ENCODE measurements at regions not wholly inside any gene's neighbourhood (a gene's known extent, or its start where the extent isn't known, plus 50 kb on each side); places are given as distances from the start of the nearest gene placed in this dataset.
"Not testable (repeated sequence)": the region's sequence is repeated elsewhere in the genome, so short reads cannot be mapped to it uniquely, and the experiment has no call there.

GRCh38 chr4:53840643-53841042 is 223.8 kb downstream of the CHIC2 start:
- Histone ChIP-seq H3K27me3 (no peaks in the 10 kb centered on the region), H3K9me3 (no peaks in the 10 kb centered on the region), H3K4me3 (no peak overlapping the region), H3K4me1 (no peaks in the 10 kb centered on the region), H3K27ac (no peak overlapping the region), H3K36me3 (no peaks in the 10 kb centered on the region)
- no peak for ATAC-seq
- no peak for DNase-seq
- intact Hi-C loops (cut with DNase I; ENCODE audit: low total_unique reads), result no loop called here
- TF ChIP-seq CTCF (IDR thresholded peaks at IDR 0.05 in 4 of 5, conservative IDR thresholded peaks at IDR 0.05 in 1 of 5) (no peak), POLR2A (IDR thresholded peaks at IDR 0.05) (no peak)
- in situ Hi-C loops (cut with MboI; ENCODE audit: low sequenced_read_pairs in 4 of 4), result no loop called here

GRCh38 chr4:53833302-53834003 is 231.0 kb downstream of the CHIC2 start:
- H3K4me3 ChIP-seq; DNase-seq; in situ Hi-C loops (cut with MboI; ENCODE audit: low sequenced_read_pairs in 4 of 4); H3K9me3 ChIP-seq; H3K36me3 ChIP-seq; H3K27me3 ChIP-seq; H3K4me1 ChIP-seq; H3K27ac ChIP-seq; intact Hi-C loops (cut with DNase I; ENCODE audit: low total_unique reads); ATAC-seq: not testable (repeated sequence)

GRCh38 chr4:53832549-53832948 is 231.9 kb downstream of the CHIC2 start:
- ATAC-seq, result no peak
- no peaks in the 10 kb centered on the region for H3K27me3 ChIP-seq
- in situ Hi-C loops (cut with MboI; ENCODE audit: low sequenced_read_pairs in 4 of 4) (no loop called here), intact Hi-C loops (cut with DNase I; ENCODE audit: low total_unique reads) (no loop called here)
- H3K36me3 ChIP-seq, result no peaks in the 10 kb centered on the region
- no peak for DNase-seq
- H3K27ac ChIP-seq, result no peak overlapping the region
- no peak for TF ChIP-seq POLR2A (IDR thresholded peaks at IDR 0.05)
- no peak for TF ChIP-seq CTCF (IDR thresholded peaks at IDR 0.05 in 4 of 5, conservative IDR thresholded peaks at IDR 0.05 in 1 of 5)
- no peaks in the 10 kb centered on the region for H3K9me3 ChIP-seq
- H3K4me3 ChIP-seq, result no peak overlapping the region
- H3K4me1 ChIP-seq, result no peaks in the 10 kb centered on the region

GRCh38 chr4:53830511-53830910 is 233.9 kb downstream of the CHIC2 start:
- intact Hi-C loops (cut with DNase I; ENCODE audit: low total_unique reads), result no loop called here
- DNase-seq, result no peak
- no peak for TF ChIP-seq CTCF (IDR thresholded peaks at IDR 0.05 in 4 of 5, conservative IDR thresholded peaks at IDR 0.05 in 1 of 5)
- no peak for TF ChIP-seq POLR2A (IDR thresholded peaks at IDR 0.05)

GRCh38 chr4:53821179-53821851 is 230.0 kb upstream of the LNX1 start:
- DNase-seq (no peak), ATAC-seq (no peak)
- Histone ChIP-seq H3K27ac (no peak overlapping the region), H3K4me3 (no peak overlapping the region), H3K4me1 (no peaks in the 10 kb centered on the region), H3K27me3 (no peaks in the 10 kb centered on the region), H3K9me3 (no peaks in the 10 kb centered on the region), H3K36me3 (no peaks in the 10 kb centered on the region)
- in situ Hi-C loops (cut with MboI; ENCODE audit: low sequenced_read_pairs in 4 of 4), result no loop called here
- TF ChIP-seq POLR2A (IDR thresholded peaks at IDR 0.05), result no peak
- no peak for TF ChIP-seq CTCF (IDR thresholded peaks at IDR 0.05 in 4 of 5, conservative IDR thresholded peaks at IDR 0.05 in 1 of 5)
- intact Hi-C loops (cut with DNase I; ENCODE audit: low total_unique reads), result no loop called here

More at GRCh38 chr4:53830511-53830910, 233.9 kb downstream of the CHIC2 start:
- no peak for ATAC-seq
- Histone ChIP-seq H3K27me3 (no peaks in the 10 kb centered on the region), H3K27ac (no peak overlapping the region), H3K9me3 (no peaks in the 10 kb centered on the region), H3K4me3 (no peak overlapping the region), H3K36me3 (no peaks in the 10 kb centered on the region), H3K4me1 (no peaks in the 10 kb centered on the region)
- in situ Hi-C loops (cut with MboI; ENCODE audit: low sequenced_read_pairs in 4 of 4), result no loop called here

Data from gastrocnemius medialis (tissue), 4 donors.